GF-D8 (cell line): ENCODE measurements at regions not wholly inside any gene's neighbourhood (a gene's known extent, or its start where the extent isn't known, plus 50 kb on each side); places are given as distances from the start of the nearest gene placed in this dataset.

Source experiments
- DNase-seq: peaks from one replicate; lab custom pipeline; 2025; lab: John Stamatoyannopoulos, UW

DNA sequence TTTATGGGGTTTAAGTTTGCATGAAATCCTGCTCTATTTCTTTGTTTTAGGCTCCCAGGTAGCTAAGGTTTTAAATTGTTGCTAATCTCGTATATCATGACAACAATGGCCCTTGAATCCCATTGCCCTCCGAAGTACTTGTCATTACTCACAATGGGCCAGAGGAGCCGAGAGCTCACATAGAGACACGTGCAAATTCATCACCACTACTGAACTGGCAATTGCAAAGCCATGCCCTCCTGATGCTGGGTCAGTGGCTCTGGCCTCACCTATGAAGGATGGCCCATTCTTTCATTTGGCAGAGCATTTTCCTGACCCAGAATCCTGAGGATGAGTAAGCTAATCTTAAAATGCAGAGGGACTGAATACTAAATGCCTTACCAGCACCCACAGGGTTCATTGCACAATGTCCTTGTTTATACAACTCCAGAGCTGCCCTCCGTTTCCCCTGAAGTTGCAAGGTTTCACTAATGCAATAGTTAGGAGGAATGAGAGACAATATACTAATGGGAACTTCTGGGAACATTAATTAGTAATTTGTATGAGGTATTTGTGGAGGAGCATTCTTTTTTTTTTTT lies 71.6 kb upstream of the GAREM1 start:
- DNase-seq, result no peak

- DNase-seq, result no peak
These were observed 60.4 kb upstream of the GAREM1 start for GRCh38 chr18:32530947-32531651.

- no peak for DNase-seq
These were observed 59.2 kb upstream of the GAREM1 start for GRCh38 chr18:32529722-32530420.

DNA sequence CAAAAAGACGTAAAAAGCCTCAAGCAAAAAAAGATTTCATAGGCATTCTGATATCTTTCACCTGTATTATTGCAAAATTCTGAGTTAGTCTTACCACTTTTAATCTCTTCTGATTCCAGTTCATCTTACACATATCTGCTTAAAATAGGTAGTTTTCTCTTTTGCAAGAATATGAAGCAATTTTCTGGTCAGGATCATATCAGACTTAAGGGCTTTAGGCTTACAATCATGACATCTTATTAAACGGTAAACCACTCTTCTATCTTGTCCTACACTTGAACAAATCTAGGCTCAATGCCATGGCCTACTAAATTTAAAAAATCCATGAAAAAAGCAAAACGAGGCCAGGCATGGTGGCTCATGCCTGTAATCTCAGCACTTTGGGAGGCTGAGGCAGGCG lies 50.1 kb upstream of the GAREM1 start:
- DNase-seq, result no peak
